PC-3 (cell line): ENCODE measurements at regions not wholly inside any gene's neighbourhood (a gene's known extent, or its start where the extent isn't known, plus 50 kb on each side); places are given as distances from the start of the nearest gene placed in this dataset.

Experiments used
- ATAC-seq: fragments of 200-7000 bp; cut with Tn5 transposase; 2 replicates; pipeline ENCODE4 v1.9.1; 2020; ENCODE audit warnings: mild to moderate bottlenecking, moderate library complexity
- BruUV-seq: library from RNA; stranded (reverse); fragments of 400-500 nt; replicated peaks from 2 replicates; lab custom pipeline; 2021; lab: Mats Ljungman, UMichigan
- CTCF ChIA-PET: fragments of 300-600 bp; sonication (Branson Sonifier 250); formaldehyde crosslinking; loops from one replicate; lab custom pipeline; 2022; ENCODE audit warnings: antibody characterized with exemption; lab: Charles Lee
- POLR2A ChIA-PET: fragments of 300-600 bp; sonication (Branson Sonifier 250); formaldehyde crosslinking; loops from one replicate; lab custom pipeline; 2022; ENCODE audit warnings: antibody characterized with exemption; ENCODE audit not compliant: unreplicated experiment; lab: Charles Lee
- DNase-seq: peaks from one replicate; pipeline ENCODE4 v3.0.0-alpha.2; 2015
- H2AFZ ChIP-seq: fragments of 300-600 bp; sonication (generic); 2 replicates; pipeline ENCODE4 v1.6.0; 2016; ENCODE audit warnings: antibody characterized with exemption, low read length
- H3F3A ChIP-seq: fragments of 300-600 bp; sonication (generic); one replicate; pipeline ENCODE4 v1.6.0; 2017; ENCODE audit warnings: antibody characterized with exemption, low read length, control low read depth, mild to moderate bottlenecking; ENCODE audit not compliant: unreplicated experiment
- H3K27ac ChIP-seq: fragments of 300-600 bp; sonication (generic); 2 replicates; pipeline ENCODE4 v1.5.1; 2016; ENCODE audit warnings: mild to moderate bottlenecking, low read length
- H3K27me3 ChIP-seq: fragments of 300-600 bp; sonication (generic); 2 replicates; pipeline ENCODE4 v1.6.1; 2016; ENCODE audit warnings: low read length, mixed read lengths
- H3K36me3 ChIP-seq: fragments of 300-600 bp; sonication (generic); 2 replicates; pipeline ENCODE4 v1.6.1; 2016; ENCODE audit warnings: low read depth, mixed run types, low read length, mixed read lengths
- H3K4me1 ChIP-seq: fragments of 300-600 bp; sonication (generic); 2 replicates; pipeline ENCODE4 v1.5.1; 2016; ENCODE audit warnings: low read length; ENCODE audit not compliant: insufficient read depth
- H3K4me2 ChIP-seq: fragments of 300-600 bp; sonication (generic); 2 replicates; pipeline ENCODE4 v1.6.0; 2016; ENCODE audit warnings: low read length
- H3K4me3 ChIP-seq: fragments of 300-600 bp; sonication (generic); 2 replicates; pipeline ENCODE4 v1.5.1; 2016; ENCODE audit warnings: mild to moderate bottlenecking, low read length, mixed read lengths
- H3K79me2 ChIP-seq: fragments of 300-600 bp; sonication (generic); 2 replicates; pipeline ENCODE4 v1.6.1; 2017; ENCODE audit warnings: low read length, mixed read lengths
- H3K9ac ChIP-seq: fragments of 300-600 bp; sonication (generic); 2 replicates; pipeline ENCODE4 v1.6.0; 2016; ENCODE audit warnings: mild to moderate bottlenecking, low read length
- H3K9me2 ChIP-seq: fragments of 300-600 bp; sonication (generic); replicated peaks from 2 replicates; pipeline ENCODE4 v1.6.1; 2016; ENCODE audit warnings: mixed run types, low read length, mixed read lengths
- H3K9me3 ChIP-seq: fragments of 300-600 bp; sonication (generic); 2 replicates; pipeline ENCODE4 v1.6.1; 2016; ENCODE audit warnings: low read length, mixed read lengths
- H4K20me1 ChIP-seq: fragments of 300-600 bp; sonication (generic); 2 replicates; pipeline ENCODE4 v1.6.1; 2016; ENCODE audit warnings: low read length, mixed read lengths
- CTCF ChIP-seq: fragments of 300-600 bp; sonication (generic); conservative IDR thresholded peaks from 2 replicates; pipeline ENCODE4 v1.5.1; 2017; ENCODE audit warnings: antibody characterized with exemption, low read depth, mild to moderate bottlenecking, low read length
- EZH2 ChIP-seq: fragments of 300-600 bp; sonication (generic); IDR thresholded peaks from one replicate; pipeline ENCODE4 v1.6.1; 2017; ENCODE audit warnings: antibody characterized with exemption, mild to moderate bottlenecking, low read length; ENCODE audit not compliant: unreplicated experiment
- EZH2phosphoT487 ChIP-seq: fragments of 300-600 bp; sonication (generic); IDR thresholded peaks from 2 replicates; pipeline ENCODE4 v1.6.1; 2018; ENCODE audit warnings: mild to moderate bottlenecking, antibody characterized with exemption, low read length, borderline replicate concordance
- intact Hi-C: fragments of 100-400 bp; cut with micrococcal nuclease; formaldehyde crosslinking; loops from 2 replicates; pipeline ENCODE4 v1.9.0; 2023

GRCh38 chr12:116469344-116469743 is 89.8 kb upstream of the MAP1LC3B2 start:
- no peak overlapping the region for H3K27ac ChIP-seq
- no peak for DNase-seq
- BruUV-seq = no TSS peak
- H3K9me2 ChIP-seq = no peaks in the 10 kb centered on the region
- H4K20me1 ChIP-seq = no peaks in the 10 kb centered on the region
- H3K79me2 ChIP-seq = no peaks in the 10 kb centered on the region
- H3K9me3 ChIP-seq = no peaks in the 10 kb centered on the region
- ChIA-PET POLR2A (no interaction called here), CTCF (no interaction called here)
- H3K4me3 ChIP-seq = no peak overlapping the region
- H2AFZ ChIP-seq = no peak overlapping the region
- intact Hi-C loops = no loop called here
- no peak for ATAC-seq
- H3K4me2 ChIP-seq = no peak overlapping the region
- no peaks in the 10 kb centered on the region for H3K27me3 ChIP-seq
- no peaks in the 10 kb centered on the region for H3K36me3 ChIP-seq
- H3F3A ChIP-seq = no peaks in the 10 kb centered on the region
- H3K4me1 ChIP-seq = no peaks in the 10 kb centered on the region
- H3K9ac ChIP-seq = no peak overlapping the region
- no peak for TF ChIP-seq CTCF
- no peak for TF ChIP-seq EZH2phosphoT487
- TF ChIP-seq EZH2 = no peak

GRCh38 chr12:116471544-116471943 is 87.6 kb upstream of the MAP1LC3B2 start:
- Histone ChIP-seq H3K4me3 (no peak overlapping the region), H3F3A (no peaks in the 10 kb centered on the region), H3K27ac (no peak overlapping the region), H2AFZ (no peak overlapping the region), H3K36me3 (no peaks in the 10 kb centered on the region), H3K4me1 (no peaks in the 10 kb centered on the region), H4K20me1 (no peaks in the 10 kb centered on the region), H3K79me2 (no peaks in the 10 kb centered on the region), H3K4me2 (no peak overlapping the region), H3K9ac (no peak overlapping the region), H3K27me3 (no peaks in the 10 kb centered on the region), H3K9me3 (no peaks in the 10 kb centered on the region), H3K9me2 (no peaks in the 10 kb centered on the region)
- no peak for ATAC-seq
- intact Hi-C loops = no loop called here
- no peak for TF ChIP-seq EZH2
- no peak for TF ChIP-seq CTCF
- no peak for TF ChIP-seq EZH2phosphoT487
- ChIA-PET POLR2A (no interaction called here), CTCF (no interaction called here)
- BruUV-seq = no TSS peak
- no peak for DNase-seq

- H3K4me1 ChIP-seq = no peaks in the 10 kb centered on the region
- no peak for TF ChIP-seq EZH2phosphoT487
- TF ChIP-seq EZH2 = no peak
- H2AFZ ChIP-seq = no peak overlapping the region
- no peaks in the 10 kb centered on the region for H3K79me2 ChIP-seq
- no TSS peak for BruUV-seq
- H3K4me2 ChIP-seq = no peak overlapping the region
- intact Hi-C loops = no loop called here
- H3F3A ChIP-seq = no peaks in the 10 kb centered on the region
- DNase-seq (no peak), ATAC-seq (no peak)
- H3K9me3 ChIP-seq = no peaks in the 10 kb centered on the region
- no peaks in the 10 kb centered on the region for H3K9me2 ChIP-seq
- no peaks in the 10 kb centered on the region for H3K27me3 ChIP-seq
- H3K36me3 ChIP-seq = no peaks in the 10 kb centered on the region
- no peak overlapping the region for H3K4me3 ChIP-seq
- H3K27ac ChIP-seq = no peak overlapping the region
- no peak overlapping the region for H3K9ac ChIP-seq
- CTCF ChIA-PET = no interaction called here
- POLR2A ChIA-PET = no interaction called here
- H4K20me1 ChIP-seq = no peaks in the 10 kb centered on the region
These were observed 87.0 kb upstream of the MAP1LC3B2 start for GRCh38 chr12:116472193-116472592.
